ENCODE measurements at regions not wholly inside any gene's neighbourhood (a gene's known extent, or its start where the extent isn't known, plus 50 kb on each side); places are given as distances from the start of the nearest gene placed in this dataset.

GRCh38 chr1:231099996-231100767, 60.1 kb upstream of the FAM89A start:
- H3K9ac ChIP-seq (ENCODE audit: low read depth, low read length), result no peak overlapping the region
- DNase-seq (no peak), ATAC-seq (ENCODE audit: insufficient read depth, low read depth) (no peak)
- H4K20me1 ChIP-seq (ENCODE audit: insufficient read depth, low read length), result no peaks in the 10 kb centered on the region
- H2AFZ ChIP-seq (ENCODE audit: low read depth, low read length), result no peak overlapping the region
- no peak overlapping the region for H3K27ac ChIP-seq (ENCODE audit: low read length)
- H3K4me3 ChIP-seq (ENCODE audit: low read depth in 1 of 2, low read length in 2 of 2), result no peak overlapping the region
- peaks cover 6% of the 10 kb centered on the region for H3K27me3 ChIP-seq (ENCODE audit: insufficient read depth, low read length, poor library complexity)
- no peak for TF ChIP-seq EZH2 (IDR thresholded peaks at IDR 0.05; ENCODE audit: borderline replicate concordance, low read depth, low read length, severe bottlenecking)
- no peak for TF ChIP-seq CTCF (IDR thresholded peaks at IDR 0.05; ENCODE audit: borderline replicate concordance, extremely low read depth, low read length, poor library complexity, severe bottlenecking)
- H3K9me3 ChIP-seq (ENCODE audit: insufficient read depth, low read length, severe bottlenecking), result no peaks in the 10 kb centered on the region
- no peaks in the 10 kb centered on the region for H3K36me3 ChIP-seq (ENCODE audit: insufficient read depth, low read length)
- H3K79me2 ChIP-seq (ENCODE audit: insufficient read depth, low read length), result no peaks in the 10 kb centered on the region
- H3K4me1 ChIP-seq (ENCODE audit: insufficient read depth, low read length), result no peaks in the 10 kb centered on the region
- no peak overlapping the region for H3K4me2 ChIP-seq (ENCODE audit: insufficient read depth, low read length)

- Histone ChIP-seq H3K9me3 (ENCODE audit: insufficient read depth, low read length, severe bottlenecking) (no peaks in the 10 kb centered on the region), H4K20me1 (ENCODE audit: insufficient read depth, low read length) (no peaks in the 10 kb centered on the region), H3K4me3 (ENCODE audit: low read depth in 1 of 2, low read length in 2 of 2) (no peak overlapping the region), H2AFZ (ENCODE audit: low read depth, low read length) (no peak overlapping the region), H3K4me1 (ENCODE audit: insufficient read depth, low read length) (no peaks in the 10 kb centered on the region), H3K27ac (ENCODE audit: low read length) (no peak overlapping the region), H3K27me3 (ENCODE audit: insufficient read depth, low read length, poor library complexity) (peaks cover 4% of the 10 kb centered on the region), H3K4me2 (ENCODE audit: insufficient read depth, low read length) (no peak overlapping the region), H3K36me3 (ENCODE audit: insufficient read depth, low read length) (no peaks in the 10 kb centered on the region), H3K79me2 (ENCODE audit: insufficient read depth, low read length) (no peaks in the 10 kb centered on the region), H3K9ac (ENCODE audit: low read depth, low read length) (no peak overlapping the region)
- ATAC-seq (ENCODE audit: insufficient read depth, low read depth) (no peak), DNase-seq (no peak)
- TF ChIP-seq CTCF (IDR thresholded peaks at IDR 0.05; ENCODE audit: borderline replicate concordance, extremely low read depth, low read length, poor library complexity, severe bottlenecking), result no peak
- TF ChIP-seq EZH2 (IDR thresholded peaks at IDR 0.05; ENCODE audit: borderline replicate concordance, low read depth, low read length, severe bottlenecking), result no peak
These were observed 59.3 kb upstream of the FAM89A start for GRCh38 chr1:231099311-231099710.

GRCh38 chr1:231095595-231095994, 55.5 kb upstream of the FAM89A start:
- DNase-seq (no peak), ATAC-seq (ENCODE audit: insufficient read depth, low read depth) (no peak)
- Histone ChIP-seq H2AFZ (ENCODE audit: low read depth, low read length) (no peak overlapping the region), H3K27me3 (ENCODE audit: insufficient read depth, low read length, poor library complexity) (peaks cover 7% of the 10 kb centered on the region), H3K27ac (ENCODE audit: low read length) (no peak overlapping the region), H3K4me1 (ENCODE audit: insufficient read depth, low read length) (no peaks in the 10 kb centered on the region), H4K20me1 (ENCODE audit: insufficient read depth, low read length) (no peaks in the 10 kb centered on the region), H3K4me2 (ENCODE audit: insufficient read depth, low read length) (no peak overlapping the region), H3K9me3 (ENCODE audit: insufficient read depth, low read length, severe bottlenecking) (no peaks in the 10 kb centered on the region), H3K36me3 (ENCODE audit: insufficient read depth, low read length) (no peaks in the 10 kb centered on the region), H3K9ac (ENCODE audit: low read depth, low read length) (no peak overlapping the region), H3K4me3 (ENCODE audit: low read depth in 1 of 2, low read length in 2 of 2) (no peak overlapping the region), H3K79me2 (ENCODE audit: insufficient read depth, low read length) (no peaks in the 10 kb centered on the region)
- TF ChIP-seq CTCF (IDR thresholded peaks at IDR 0.05; ENCODE audit: borderline replicate concordance, extremely low read depth, low read length, poor library complexity, severe bottlenecking), result no peak
- TF ChIP-seq EZH2 (IDR thresholded peaks at IDR 0.05; ENCODE audit: borderline replicate concordance, low read depth, low read length, severe bottlenecking), result no peak

Measured in DND-41 (cell line).